GM12875 (cell line): ENCODE measurements at regions not wholly inside any gene's neighbourhood (a gene's known extent, or its start where the extent isn't known, plus 50 kb on each side); places are given as distances from the start of the nearest gene placed in this dataset.

Source experiments
- H3K4me3 ChIP-seq: one replicate; pipeline ENCODE4 v1.5.1; 2011; ENCODE audit warnings: low read depth, low read length, control low read depth
- TF ChIP-seq, protein P1 (sequence below): IDR thresholded peaks from 2 replicates; pipeline ENCODE4 v1.5.1; 2011; ENCODE audit warnings: low read depth, mild to moderate bottlenecking, control low read depth, inconsistent platforms, low read length, moderate library complexity, borderline replicate concordance; ENCODE audit not compliant: insufficient read depth

DNA sequence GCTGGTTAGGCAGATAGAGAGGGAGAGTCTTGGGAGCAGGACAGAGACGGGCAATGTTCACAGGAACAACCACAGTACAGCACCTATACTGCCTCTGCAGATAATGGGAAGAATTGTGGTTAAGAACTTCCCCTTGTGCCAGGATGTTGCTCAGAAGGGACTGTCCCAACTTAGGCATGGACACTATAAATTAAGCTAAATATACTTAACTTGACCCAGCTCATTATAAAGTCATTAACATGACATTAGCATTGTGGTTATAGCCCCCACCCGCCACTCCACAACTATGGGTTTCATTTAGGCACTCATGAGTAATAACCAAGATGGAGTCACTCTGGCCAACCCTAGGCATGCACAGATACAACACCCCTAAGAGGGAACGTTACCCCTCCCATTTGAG lies 310.9 kb upstream of the NRG3 start:
- TF ChIP-seq, protein P1, sequence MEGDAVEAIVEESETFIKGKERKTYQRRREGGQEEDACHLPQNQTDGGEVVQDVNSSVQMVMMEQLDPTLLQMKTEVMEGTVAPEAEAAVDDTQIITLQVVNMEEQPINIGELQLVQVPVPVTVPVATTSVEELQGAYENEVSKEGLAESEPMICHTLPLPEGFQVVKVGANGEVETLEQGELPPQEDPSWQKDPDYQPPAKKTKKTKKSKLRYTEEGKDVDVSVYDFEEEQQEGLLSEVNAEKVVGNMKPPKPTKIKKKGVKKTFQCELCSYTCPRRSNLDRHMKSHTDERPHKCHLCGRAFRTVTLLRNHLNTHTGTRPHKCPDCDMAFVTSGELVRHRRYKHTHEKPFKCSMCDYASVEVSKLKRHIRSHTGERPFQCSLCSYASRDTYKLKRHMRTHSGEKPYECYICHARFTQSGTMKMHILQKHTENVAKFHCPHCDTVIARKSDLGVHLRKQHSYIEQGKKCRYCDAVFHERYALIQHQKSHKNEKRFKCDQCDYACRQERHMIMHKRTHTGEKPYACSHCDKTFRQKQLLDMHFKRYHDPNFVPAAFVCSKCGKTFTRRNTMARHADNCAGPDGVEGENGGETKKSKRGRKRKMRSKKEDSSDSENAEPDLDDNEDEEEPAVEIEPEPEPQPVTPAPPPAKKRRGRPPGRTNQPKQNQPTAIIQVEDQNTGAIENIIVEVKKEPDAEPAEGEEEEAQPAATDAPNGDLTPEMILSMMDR: no peak
- H3K4me3 ChIP-seq: no peak overlapping the region

DNA sequence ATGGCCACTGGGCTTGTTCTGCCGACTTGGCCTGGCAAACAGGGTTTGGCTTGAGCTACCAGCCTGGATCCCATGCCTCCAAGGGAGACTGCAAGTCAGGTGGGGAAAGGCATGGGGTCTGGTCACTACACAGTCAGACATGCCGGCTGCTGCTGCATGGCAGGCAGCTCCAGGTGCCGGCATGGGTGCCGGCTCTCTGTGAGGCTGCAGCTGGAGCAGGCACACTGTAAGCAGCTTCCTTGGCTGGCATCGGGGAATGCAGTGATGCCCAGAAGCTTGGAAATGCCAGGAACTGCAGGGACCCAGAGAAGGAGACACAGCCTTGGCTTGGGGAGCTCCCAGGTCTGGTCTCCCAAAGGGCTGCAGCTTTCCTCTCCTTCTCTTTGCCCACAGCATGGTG lies 305.5 kb upstream of the NRG3 start:
- TF ChIP-seq, protein P1: no peak
- H3K4me3 ChIP-seq: no peak overlapping the region

DNA sequence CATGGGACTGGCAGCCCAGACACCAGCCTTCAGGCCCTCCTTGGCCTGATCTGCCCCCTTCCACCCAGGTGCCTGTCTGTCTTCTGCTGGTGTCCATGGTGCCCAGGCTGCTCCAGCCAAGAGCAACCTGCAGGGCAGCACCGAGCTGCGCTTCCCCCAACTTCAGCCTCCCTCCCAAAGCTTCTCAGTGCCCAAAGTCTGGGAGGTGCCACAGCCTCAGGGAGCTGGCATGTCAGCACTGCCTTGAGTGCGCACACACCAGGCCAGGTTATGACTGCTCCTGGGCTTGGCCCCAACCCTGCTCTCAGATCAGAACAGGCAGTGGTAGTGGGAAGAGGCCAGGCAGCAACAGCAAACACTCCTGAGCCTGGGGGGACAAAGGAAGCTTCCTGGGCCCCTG lies 304.6 kb upstream of the NRG3 start:
- H3K4me3 ChIP-seq: no peak overlapping the region
- TF ChIP-seq, protein P1: no peak

DNA sequence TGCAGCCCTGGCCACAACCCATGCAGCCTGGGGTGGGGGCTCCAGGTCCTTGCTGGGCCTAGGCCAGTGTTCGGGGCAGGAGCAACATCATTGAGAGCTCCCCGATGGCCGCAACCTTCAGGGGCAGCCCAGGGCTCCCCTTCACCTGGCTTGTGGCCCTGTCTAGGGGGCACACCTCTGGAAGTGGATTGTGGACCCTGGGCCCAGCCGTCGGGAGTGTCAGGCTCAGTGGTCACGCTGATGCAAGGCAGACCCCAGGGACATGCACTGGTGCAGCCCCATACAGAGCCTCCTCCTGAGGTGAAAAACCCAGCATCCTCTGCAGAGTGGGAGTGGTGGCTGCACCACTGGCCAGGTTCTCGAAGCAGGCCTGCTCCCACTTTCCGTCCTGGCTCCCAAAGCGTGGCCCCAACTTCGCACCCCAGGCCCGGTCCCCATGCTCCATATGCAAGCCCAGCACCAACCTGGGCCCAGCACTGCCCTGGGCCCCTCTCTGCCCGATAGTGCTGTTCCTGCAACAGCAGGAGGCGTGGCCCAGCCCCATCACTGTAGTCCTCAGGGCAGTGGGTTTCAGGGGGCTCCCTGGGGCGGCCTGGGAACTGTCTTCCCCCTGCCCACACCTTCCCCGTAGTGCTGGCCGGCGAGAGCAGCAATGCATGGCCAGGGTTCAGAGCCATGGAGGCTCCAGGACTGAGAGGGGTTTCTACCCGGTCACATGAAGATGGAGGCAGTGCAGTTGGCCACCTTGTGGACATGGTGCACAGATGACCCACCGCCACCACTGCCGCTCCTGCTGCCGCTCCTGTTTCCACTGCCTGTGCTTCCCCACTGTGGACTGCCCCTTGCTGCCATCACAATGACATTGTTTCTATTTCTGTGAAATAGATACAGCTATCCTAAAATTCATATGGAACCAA lies 303.9 kb upstream of the NRG3 start:
- no peak overlapping the region for H3K4me3 ChIP-seq
- TF ChIP-seq, protein P1: no peak

DNA sequence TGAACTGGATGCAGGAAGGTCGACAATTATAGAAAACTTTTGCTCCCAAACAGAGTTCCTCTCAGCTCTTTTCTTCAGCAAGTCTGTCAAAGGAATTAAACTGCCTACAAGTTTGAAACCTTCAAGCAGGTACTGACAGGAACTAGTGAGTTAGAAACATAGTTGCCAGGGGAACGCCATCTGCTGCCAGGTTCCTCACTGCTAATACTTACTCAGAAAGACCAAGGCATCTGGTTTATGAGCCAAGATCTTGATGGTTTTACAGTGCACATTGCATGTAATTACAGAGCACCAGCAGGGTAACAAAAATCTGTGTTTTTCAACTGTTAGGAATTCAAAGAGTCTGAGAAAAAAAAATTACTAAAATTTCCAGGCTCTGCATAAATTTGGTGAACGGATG lies 300.0 kb upstream of the NRG3 start:
- H3K4me3 ChIP-seq: no peak overlapping the region
- TF ChIP-seq, protein P1: no peak

DNA sequence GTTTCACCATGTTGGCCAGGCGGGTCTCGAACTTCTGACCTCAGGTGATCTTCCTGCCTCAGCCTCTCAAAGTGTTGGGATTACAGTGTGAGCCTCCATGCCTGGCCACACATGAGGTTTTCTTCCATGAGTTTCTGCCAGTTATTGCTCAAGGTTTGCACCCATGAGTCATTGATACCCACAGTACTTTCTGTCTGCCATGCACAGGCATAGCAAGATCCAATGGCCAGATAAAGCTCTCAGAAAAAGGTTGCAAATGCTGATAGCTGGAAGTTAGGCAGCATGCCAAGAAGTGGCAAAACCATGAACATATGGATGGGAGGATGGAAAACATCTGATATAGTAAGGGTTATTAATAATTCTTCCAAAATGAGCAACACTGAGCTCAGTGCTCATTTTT lies 298.7 kb upstream of the NRG3 start:
- TF ChIP-seq, protein P1: no peak
- H3K4me3 ChIP-seq: no peak overlapping the region

DNA sequence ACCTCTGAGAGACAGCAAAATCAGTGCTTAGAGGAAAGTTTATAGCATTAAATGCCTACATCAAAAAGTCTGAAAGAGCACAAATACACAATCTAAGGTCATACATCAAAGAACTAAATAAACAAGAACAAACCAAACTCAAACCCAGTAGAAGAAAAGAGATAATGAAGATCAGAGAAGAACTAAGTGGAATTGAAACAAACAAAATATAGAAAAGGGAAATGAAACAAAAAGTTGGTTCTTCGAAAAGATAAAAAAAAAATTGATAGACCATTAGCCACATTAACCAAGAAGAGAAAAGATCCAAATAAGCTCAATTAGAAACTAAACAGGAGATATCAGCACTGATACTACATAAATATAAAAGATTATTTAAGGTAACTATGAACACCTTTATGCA lies 280.0 kb upstream of the NRG3 start:
- no peak overlapping the region for H3K4me3 ChIP-seq
- TF ChIP-seq, protein P1: no peak
